GM19240 (cell line): ENCODE measurements at regions not wholly inside any gene's neighbourhood (a gene's known extent, or its start where the extent isn't known, plus 50 kb on each side); places are given as distances from the start of the nearest gene placed in this dataset.

Source experiments
- DNase-seq: peaks from one replicate; pipeline ENCODE4 v3.0.0; 2011; ENCODE audit warnings: low spot score; ENCODE audit not compliant: insufficient read length

GRCh38 chr13:78993792-78994191, 334.8 kb upstream of the OBI1 start:
- DNase-seq: no peak

- DNase-seq: no peak
Observed at GRCh38 chr13:78981913-78982312, 323.0 kb upstream of the OBI1 start.

GRCh38 chr13:78979349-78979748, 320.4 kb upstream of the OBI1 start:
- DNase-seq: no peak

- DNase-seq: peak; percentile 4
Observed at GRCh38 chr13:78978381-78978998, 319.5 kb upstream of the OBI1 start.

- DNase-seq: no peak
Observed at GRCh38 chr13:78977311-78977710, 318.4 kb upstream of the OBI1 start.

- no peak for DNase-seq
Observed at GRCh38 chr13:78976696-78977095, 317.7 kb upstream of the OBI1 start.

GRCh38 chr13:78972561-78972960, 313.6 kb upstream of the OBI1 start:
- DNase-seq: no peak

GRCh38 chr13:78971355-78972025, 312.5 kb upstream of the OBI1 start:
- DNase-seq: no peak

- no peak for DNase-seq
Observed at GRCh38 chr13:78960881-78961280, 301.9 kb upstream of the OBI1 start.

GRCh38 chr13:78958006-78958405, 299.1 kb upstream of the OBI1 start:
- no peak for DNase-seq

GRCh38 chr13:78940455-78941130, 281.6 kb upstream of the OBI1 start:
- no peak for DNase-seq

- DNase-seq: no peak
Observed at GRCh38 chr13:78934336-78934735, 275.4 kb upstream of the OBI1 start.

GRCh38 chr13:78915015-78915414, 256.1 kb upstream of the OBI1 start:
- DNase-seq: no peak

GRCh38 chr13:78913656-78914055, 254.7 kb upstream of the OBI1 start:
- no peak for DNase-seq

- no peak for DNase-seq
Observed at GRCh38 chr13:78910147-78910546, 251.2 kb upstream of the OBI1 start.

- DNase-seq: no peak
Observed at GRCh38 chr13:78909276-78909675, 250.3 kb upstream of the OBI1 start.

- no peak for DNase-seq
Observed at GRCh38 chr13:78907006-78907405, 248.1 kb upstream of the OBI1 start.

GRCh38 chr13:78897200-78897599, 238.2 kb upstream of the OBI1 start:
- DNase-seq: no peak

GRCh38 chr13:78884571-78884970, 225.6 kb upstream of the OBI1 start:
- DNase-seq: no peak

GRCh38 chr13:78881751-78882150, 222.8 kb upstream of the OBI1 start:
- DNase-seq: no peak

- no peak for DNase-seq
Observed at GRCh38 chr13:78881054-78881453, 222.1 kb upstream of the OBI1 start.

- DNase-seq: no peak
Observed at GRCh38 chr13:78876915-78877549, 218.1 kb upstream of the OBI1 start.
